HepG2 (cell line): ENCODE measurements at regions not wholly inside any gene's neighbourhood (a gene's known extent, or its start where the extent isn't known, plus 50 kb on each side); places are given as distances from the start of the nearest gene placed in this dataset.

Experiments used
- ATAC-seq: fragments of 200-7000 bp; cut with Tn5 transposase; 3 replicates; pipeline ENCODE4 v1.9.1; 2020; ENCODE audit warnings: mild to moderate bottlenecking, moderate library complexity
- BruUV-seq: library from RNA; stranded (reverse); fragments of 400-500 nt; replicated peaks from 2 replicates; lab custom pipeline; 2021; lab: Mats Ljungman, UMichigan
- CTCF ChIA-PET: fragments of 300-600 bp; formaldehyde crosslinking; extraction: SDS; loops from one replicate; lab custom pipeline; 2021; ENCODE audit warnings: low total read pairs, inconsistent platforms, low intra/inter-chr PET ratio; lab: Yijun Ruan, JAX
- POLR2A ChIA-PET: fragments of 350-600 bp; sonication (Branson Sonifier 250); formaldehyde crosslinking; loops from one replicate; lab custom pipeline; 2020; ENCODE audit warnings: antibody characterized with exemption, inconsistent platforms; lab: Yijun Ruan, JAX
- DNase-seq: peaks from one replicate; pipeline ENCODE4 v3.0.0-alpha.2; 2015; ENCODE audit warnings: low spot score
- FAIRE-seq: peaks from 3 replicates; lab custom pipeline; 2011; peaks lifted over from hg19 to GRCh38; lab: Jason Lieb, UNC
- H2AFZ ChIP-seq: one replicate; pipeline ENCODE4 v1.6.1; 2011; ENCODE audit warnings: low read length, inconsistent platforms
- H3K27ac ChIP-seq: fragments of 300-600 bp; 3 replicates; pipeline ENCODE4 v1.8.0; 2011; ENCODE audit warnings: mixed run types, mild to moderate bottlenecking, mixed read lengths, low read length, inconsistent platforms; ENCODE audit not compliant: insufficient read depth; ENCODE audit errors: extremely low read length
- H3K27me3 ChIP-seq, 2 experiments: fragments of 200-600 bp in 1 of 2; 2 replicates in 1 of 2; 3 replicates in 1 of 2; pipeline versions ENCODE4 v1.6.0 to v1.8.0; 2011; ENCODE audit warnings: low read length in 2 of 2, mild to moderate bottlenecking in 2 of 2, moderate library complexity in 2 of 2, inconsistent platforms in 1 of 2; ENCODE audit not compliant: insufficient read depth in 2 of 2, control insufficient read depth in 1 of 2
- H3K36me3 ChIP-seq, 2 experiments: fragments of 200-600 bp in 1 of 2; replicated peaks in 1 of 2; 2 replicates in 1 of 2; 3 replicates in 1 of 2; pipeline versions ENCODE4 v1.5.1 to v1.8.0; 2011; ENCODE audit warnings: low read length in 2 of 2, inconsistent platforms in 1 of 2; ENCODE audit not compliant: insufficient read depth in 2 of 2, control insufficient read depth in 1 of 2
- H3K4me1 ChIP-seq: 2 replicates; pipeline ENCODE4 v1.5.1; 2012; ENCODE audit warnings: low read length, inconsistent platforms; ENCODE audit not compliant: insufficient read depth
- H3K4me2 ChIP-seq: 2 replicates; pipeline ENCODE4 v1.6.0; 2011; ENCODE audit warnings: low read depth, low read length, inconsistent platforms
- H3K4me3 ChIP-seq, 3 experiments: fragments of 200-600 bp in 1 of 3; sonication (generic), shearing (Covaris generic) in 1 of 3; replicated peaks in 1 of 3; 2 replicates each; pipeline ENCODE4 v1.5.1; 2011 to 2016; ENCODE audit warnings: low read length in 3 of 3, inconsistent platforms in 2 of 3, low read depth in 2 of 3, mild to moderate bottlenecking in 2 of 3, control low read depth in 1 of 3, mixed read lengths in 1 of 3; ENCODE audit not compliant: insufficient read depth in 1 of 3
- H3K79me2 ChIP-seq: one replicate; pipeline ENCODE4 v1.6.1; 2011; ENCODE audit warnings: low read length, inconsistent platforms; ENCODE audit not compliant: insufficient read depth
- H3K9ac ChIP-seq: 2 replicates; pipeline ENCODE4 v1.6.0; 2011; ENCODE audit warnings: mild to moderate bottlenecking, low read depth, low read length, inconsistent platforms; ENCODE audit not compliant: insufficient read depth
- H3K9me3 ChIP-seq: 2 replicates; pipeline ENCODE4 v1.5.1; 2012; ENCODE audit warnings: mild to moderate bottlenecking, low read length
- H4K20me1 ChIP-seq: 2 replicates; pipeline ENCODE4 v1.6.0; 2011; ENCODE audit warnings: inconsistent platforms, mild to moderate bottlenecking, low read length, moderate library complexity; ENCODE audit not compliant: insufficient read depth
- ARNTL ChIP-seq: sonication (generic); formaldehyde crosslinking; IDR thresholded peaks from 2 replicates; pipeline ENCODE4 v1.4.0; 2020; ENCODE audit warnings: mild to moderate bottlenecking, missing genetic modification reagents
- CHD4 ChIP-seq: fragments of 200-600 bp; sonication (generic); IDR thresholded peaks from 2 replicates; pipeline ENCODE4 v1.7.0; 2017; ENCODE audit warnings: mild to moderate bottlenecking, low read length, borderline replicate concordance
- HNRNPK ChIP-seq: fragments of 200-400 bp; formaldehyde crosslinking; IDR thresholded peaks from 2 replicates; pipeline ENCODE4 v1.6.1; 2018; ENCODE audit warnings: low read length, low read depth, moderate library complexity, mild to moderate bottlenecking; ENCODE audit not compliant: poor library complexity, severe bottlenecking
- KAT2B ChIP-seq: fragments of 150-350 bp; IDR thresholded peaks from 2 replicates; pipeline ENCODE4 v1.6.1; 2014; ENCODE audit warnings: low read depth, low read length, borderline replicate concordance
- NRL ChIP-seq: sonication (generic); formaldehyde crosslinking; IDR thresholded peaks from 2 replicates; pipeline ENCODE4 v1.5.0; 2020; ENCODE audit warnings: missing genetic modification reagents, mild to moderate bottlenecking, moderate library complexity, borderline replicate concordance
- WGBS: methylation state at CpG from one replicate; pipeline ENCODE4 v1.1.6; 2017; ENCODE audit warnings: low lambda C conversion rate; 5-methylcytosine and 5-hydroxymethylcytosine counted together
- in situ Hi-C: cut with HindIII; loops from 2 replicates; pipeline ENCODE4 v1.10.0; 2017; ENCODE audit warnings: low pct_unique_long_range_greater_than_20kb; ENCODE audit not compliant: extremely low pct_ligation_motif_present
- intact Hi-C: fragments of 100-400 bp; cut with micrococcal nuclease; formaldehyde crosslinking; loops from one replicate; pipeline ENCODE4 v1.10.0; 2022; ENCODE audit not compliant: unreplicated experiment
- TF ChIP-seq, protein P1 (sequence below): IDR thresholded peaks from 2 replicates; pipeline ENCODE4 v1.6.1; 2016; ENCODE audit warnings: missing biosample characterization, missing genetic modification reagents, low read depth

DNA sequence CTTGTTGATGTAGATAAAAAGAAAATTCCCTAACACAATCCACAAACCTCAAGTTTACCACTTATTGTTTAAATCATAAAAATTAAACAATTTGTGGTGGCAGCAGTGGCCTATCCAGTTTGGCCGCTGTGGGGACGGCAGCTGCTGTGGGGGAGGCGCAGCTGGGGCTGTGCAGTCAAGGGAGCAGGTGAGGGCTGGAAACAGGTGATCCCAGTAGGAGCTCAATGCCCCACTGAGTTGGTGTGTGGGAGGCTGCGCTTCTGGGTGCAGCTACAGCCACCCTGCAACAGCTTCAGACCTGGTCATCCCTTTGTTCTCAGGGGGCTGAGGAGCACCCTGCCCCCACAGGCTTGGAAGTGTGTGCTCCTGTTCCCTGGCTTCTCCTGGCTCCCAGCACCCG is 266.0 kb upstream of the FSIP2 start:
- POLR2A ChIA-PET: no interaction called here
- no peak overlapping the region for H3K4me2 ChIP-seq
- H4K20me1 ChIP-seq: no peaks in the 10 kb centered on the region
- H3K36me3 ChIP-seq: no peaks in the 10 kb centered on the region
- TF ChIP-seq NRL: peak; percentile 44; the same call in 1 of the 2 replicates
- TF ChIP-seq CHD4: no peak
- no peak overlapping the region for H2AFZ ChIP-seq
- in situ Hi-C loops (no loop called here), intact Hi-C loops (no loop called here)
- H3K4me1 ChIP-seq: no peaks in the 10 kb centered on the region
- H3K79me2 ChIP-seq: no peaks in the 10 kb centered on the region
- WGBS: 8% methylated on average over 4 of the region's 5 CpGs
- H3K9me3 ChIP-seq: no peaks in the 10 kb centered on the region
- H3K27ac ChIP-seq: no peak overlapping the region
- ATAC-seq (peak; percentile 56), DNase-seq (no peak), FAIRE-seq (no peak)
- no peak overlapping the region for H3K9ac ChIP-seq
- BruUV-seq: no TSS peak
- no peaks in the 10 kb centered on the region for H3K27me3 ChIP-seq
- CTCF ChIA-PET: no interaction called here
- no peak overlapping the region for H3K4me3 ChIP-seq

GRCh38 chr2:185473838-185474237 is 264.8 kb upstream of the FSIP2 start:
- no peak for FAIRE-seq
- Histone ChIP-seq H3K36me3 (no peaks in the 10 kb centered on the region), H4K20me1 (no peaks in the 10 kb centered on the region), H3K79me2 (no peaks in the 10 kb centered on the region), H3K9me3 (no peaks in the 10 kb centered on the region), H3K4me3 (no peak overlapping the region), H3K4me1 (no peaks in the 10 kb centered on the region), H3K9ac (no peak overlapping the region), H3K27me3 (no peaks in the 10 kb centered on the region), H2AFZ (peak overlapping the region; percentile 10), H3K27ac (no peak overlapping the region), H3K4me2 (no peak overlapping the region)
- no peak for DNase-seq
- no peak for TF ChIP-seq ARNTL (CRISPR knock-in tag)
- TF ChIP-seq KAT2B: no peak
- TF ChIP-seq, protein P1, sequence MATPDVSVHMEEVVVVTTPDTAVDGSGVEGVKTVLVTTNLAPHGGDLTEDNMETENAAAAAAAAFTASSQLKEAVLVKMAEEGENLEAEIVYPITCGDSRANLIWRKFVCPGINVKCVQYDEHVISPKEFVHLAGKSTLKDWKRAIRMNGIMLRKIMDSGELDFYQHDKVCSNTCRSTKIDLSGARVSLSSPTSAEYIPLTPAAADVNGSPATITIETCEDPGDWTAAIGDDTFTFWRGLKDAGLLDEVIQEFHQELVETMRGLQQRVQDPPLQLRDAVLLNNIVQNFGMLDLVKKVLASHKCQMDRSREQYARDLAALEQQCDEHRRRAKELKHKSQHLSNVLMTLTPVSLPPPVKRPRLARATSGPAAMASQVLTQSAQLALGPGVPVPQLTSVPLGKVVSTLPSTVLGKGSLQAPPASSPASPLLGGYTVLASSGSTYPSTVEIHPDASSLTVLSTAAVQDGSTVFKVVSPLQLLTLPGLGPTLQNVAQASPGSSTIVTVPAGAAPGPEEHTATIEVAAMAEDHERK (CRISPR knock-in tag): no peak
- TF ChIP-seq HNRNPK: no peak
- 26% methylated on average over 8 of the region's 8 CpGs for WGBS
- intact Hi-C loops: no loop called here
- in situ Hi-C loops: no loop called here
- no TSS peak for BruUV-seq
- CTCF ChIA-PET: no interaction called here
- peak; percentile 67 for ATAC-seq
- POLR2A ChIA-PET: no interaction called here
